Cardiac muscle cell (in vitro differentiated cells and primary cell): ENCODE measurements at regions not wholly inside any gene's neighbourhood (a gene's known extent, or its start where the extent isn't known, plus 50 kb on each side); places are given as distances from the start of the nearest gene placed in this dataset.

Source experiments
- DNase-seq, 2 donors: peaks; one replicate each; pipeline versions ENCODE4 v3.0.0 to v3.0.0-alpha.2; 2010 to 2017; ENCODE audit warnings: low read depth in 1 of 2, low spot score in 1 of 2
- H3K27ac ChIP-seq: fragments of 200-600 bp; sonication (generic); 2 replicates; pipeline ENCODE4 v1.5.1; 2016
- H3K27me3 ChIP-seq: fragments of 200-600 bp; sonication (generic); 2 replicates; pipeline ENCODE4 v1.6.0; 2016; ENCODE audit warnings: control low read depth
- H3K36me3 ChIP-seq: fragments of 200-600 bp; sonication (generic); 2 replicates; pipeline ENCODE4 v1.5.1; 2016; ENCODE audit warnings: control low read depth
- H3K4me1 ChIP-seq: fragments of 200-600 bp; sonication (generic); 2 replicates; pipeline ENCODE4 v1.8.1; 2017; ENCODE audit warnings: low read depth, mild to moderate bottlenecking, mixed run types
- H3K4me3 ChIP-seq: fragments of 200-600 bp; sonication (generic); 2 replicates; pipeline ENCODE4 v1.5.1; 2016; ENCODE audit warnings: mild to moderate bottlenecking
- H3K9me3 ChIP-seq: fragments of 200-600 bp; sonication (generic); 2 replicates; pipeline ENCODE4 v1.5.1; 2017; ENCODE audit warnings: low read depth, mild to moderate bottlenecking, control low read depth
- CTCF ChIP-seq: IDR thresholded peaks from 2 replicates; pipeline ENCODE4 v1.5.1; 2012; ENCODE audit warnings: low read depth, mild to moderate bottlenecking, low read length

DNA sequence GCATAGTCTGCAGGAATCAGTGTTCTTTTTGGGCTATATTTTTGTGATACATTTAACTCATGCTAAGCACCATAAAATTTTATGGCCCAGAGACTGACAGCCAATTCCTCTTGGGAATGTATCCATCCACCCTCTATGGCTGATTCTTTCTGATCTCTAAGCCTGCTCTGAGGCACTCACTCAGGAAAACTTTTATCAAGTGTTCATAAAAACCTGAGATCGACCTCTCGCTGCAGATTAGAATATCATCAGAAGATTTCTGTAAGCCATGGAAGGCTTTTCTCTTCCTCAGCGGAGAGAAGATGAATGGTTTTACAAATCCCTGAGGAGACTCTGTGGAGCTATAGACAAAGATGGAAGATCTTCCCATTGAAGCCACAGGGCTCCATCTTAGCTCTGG, 489.8 kb upstream of the GHITM start:
- Histone ChIP-seq H3K27ac (no peak overlapping the region), H3K27me3 (no peaks in the 10 kb centered on the region), H3K4me1 (no peaks in the 10 kb centered on the region), H3K36me3 (no peaks in the 10 kb centered on the region), H3K4me3 (no peak overlapping the region), H3K9me3 (no peaks in the 10 kb centered on the region)
- TF ChIP-seq CTCF: no peak
- DNase-seq: no peak

- TF ChIP-seq CTCF: no peak
Measured at GRCh38 chr10:83654689-83655088, 484.6 kb upstream of the GHITM start.

GRCh38 chr10:83656924-83657323, 482.4 kb upstream of the GHITM start:
- no peak overlapping the region for H3K4me3 ChIP-seq
- no peak for DNase-seq
- H3K27me3 ChIP-seq: no peaks in the 10 kb centered on the region
- TF ChIP-seq CTCF: no peak
- no peak overlapping the region for H3K27ac ChIP-seq
- H3K36me3 ChIP-seq: no peaks in the 10 kb centered on the region
- no peaks in the 10 kb centered on the region for H3K9me3 ChIP-seq
- H3K4me1 ChIP-seq: no peaks in the 10 kb centered on the region

More at GRCh38 chr10:83654689-83655088, 484.6 kb upstream of the GHITM start:
- no peak for DNase-seq
- Histone ChIP-seq H3K27ac (no peak overlapping the region), H3K27me3 (no peaks in the 10 kb centered on the region), H3K4me1 (no peaks in the 10 kb centered on the region), H3K4me3 (no peak overlapping the region), H3K9me3 (no peaks in the 10 kb centered on the region), H3K36me3 (no peaks in the 10 kb centered on the region)

DNA sequence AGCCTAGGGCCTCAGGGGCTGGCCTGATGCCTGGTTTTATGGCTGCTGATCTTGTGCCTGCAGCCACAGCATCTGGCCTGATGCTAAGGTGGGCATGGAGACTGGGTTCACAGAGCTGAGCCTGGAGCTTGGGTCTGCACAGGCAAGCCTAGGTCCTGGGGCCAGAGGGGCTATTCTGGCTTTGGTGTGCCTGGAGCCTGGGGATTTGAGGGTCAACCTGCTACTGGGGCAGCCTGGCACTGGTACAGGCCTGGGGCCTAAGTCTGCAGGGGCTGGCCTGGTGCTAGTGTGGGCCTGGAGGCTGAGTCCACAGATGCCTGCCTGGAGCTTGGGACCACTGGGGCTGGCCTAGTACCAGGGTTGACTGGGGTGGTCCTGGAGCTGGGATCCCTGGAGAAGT, 481.8 kb upstream of the GHITM start:
- H3K9me3 ChIP-seq: no peaks in the 10 kb centered on the region
- H3K27ac ChIP-seq: no peak overlapping the region
- no peaks in the 10 kb centered on the region for H3K4me1 ChIP-seq
- no peak overlapping the region for H3K4me3 ChIP-seq
- no peaks in the 10 kb centered on the region for H3K27me3 ChIP-seq
- no peak for DNase-seq
- H3K36me3 ChIP-seq: no peaks in the 10 kb centered on the region
- TF ChIP-seq CTCF: no peak

DNA sequence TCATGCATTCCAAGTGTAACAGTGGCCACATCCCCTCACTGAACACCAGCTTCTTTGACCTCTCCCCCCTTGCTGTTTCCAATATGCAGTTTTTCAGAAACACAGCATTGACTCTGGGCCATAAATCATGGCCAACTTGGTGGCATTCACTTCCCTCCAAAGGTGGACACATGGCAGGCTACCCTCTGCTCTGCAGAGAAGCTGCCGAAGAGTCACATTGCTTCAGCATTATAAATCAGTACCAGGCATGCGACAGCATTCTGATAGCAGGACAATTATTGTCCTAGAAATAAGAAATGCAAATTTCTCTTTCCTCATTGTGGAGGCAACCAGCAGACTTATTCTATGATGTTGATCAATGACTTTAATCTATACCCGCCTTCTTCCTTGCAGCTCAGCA, 475.4 kb upstream of the GHITM start:
- Histone ChIP-seq H3K9me3 (no peaks in the 10 kb centered on the region), H3K4me3 (no peak overlapping the region), H3K27ac (no peak overlapping the region), H3K4me1 (no peaks in the 10 kb centered on the region), H3K27me3 (no peaks in the 10 kb centered on the region), H3K36me3 (no peaks in the 10 kb centered on the region)
- TF ChIP-seq CTCF: no peak
- DNase-seq: no peak

DNA sequence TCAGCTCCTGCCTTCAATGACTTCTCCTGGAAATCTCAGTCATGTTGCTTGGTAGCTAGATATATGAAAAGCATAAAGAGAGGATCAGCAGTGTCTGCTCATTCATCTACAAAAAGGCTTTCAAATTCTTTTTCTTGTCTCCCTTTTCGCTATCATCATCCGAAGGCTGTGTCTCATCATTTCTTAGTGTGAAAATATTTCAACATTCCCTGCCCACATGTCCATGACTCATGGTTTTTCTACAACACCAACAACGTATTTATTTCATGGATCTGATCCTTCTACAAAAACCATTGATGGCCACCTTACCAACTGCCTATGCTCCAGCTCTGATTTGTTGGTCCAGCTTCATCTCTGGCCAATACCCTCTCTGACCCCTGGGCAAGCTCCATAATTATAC, 472.5 kb upstream of the GHITM start:
- TF ChIP-seq CTCF: no peak
- Histone ChIP-seq H3K9me3 (no peaks in the 10 kb centered on the region), H3K4me3 (no peak overlapping the region), H3K36me3 (no peaks in the 10 kb centered on the region), H3K27ac (no peak overlapping the region), H3K4me1 (no peaks in the 10 kb centered on the region), H3K27me3 (no peaks in the 10 kb centered on the region)
- DNase-seq: peak in 1 of 2 donors; percentile 26
